ENCODE measurements at regions not wholly inside any gene's neighbourhood (a gene's known extent, or its start where the extent isn't known, plus 50 kb on each side); places are given as distances from the start of the nearest gene placed in this dataset.
"Not testable (repeated sequence)": the region's sequence is repeated elsewhere in the genome, so short reads cannot be mapped to it uniquely, and the experiment has no call there.

DNA sequence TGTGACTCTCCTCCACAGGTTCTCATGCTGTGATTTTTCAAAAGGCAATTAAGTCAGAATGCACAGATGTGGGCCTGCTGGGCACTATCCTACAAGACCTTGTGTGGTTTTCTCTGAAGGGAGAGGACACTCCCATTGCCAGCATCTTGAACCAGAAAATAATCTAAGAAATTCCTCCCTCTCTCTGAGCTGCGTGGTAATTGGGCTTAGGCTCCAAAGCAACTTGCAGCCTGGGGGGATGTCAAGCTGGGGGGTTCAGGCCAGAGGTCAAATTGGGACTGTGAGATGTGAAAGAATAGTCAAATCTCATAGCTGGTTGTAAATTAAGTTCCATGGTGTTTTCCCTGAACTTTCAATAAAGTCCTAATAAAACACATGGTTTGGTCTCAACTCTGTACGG lies 350.6 kb upstream of the SLC7A11 start:
- TF ChIP-seq CTCF (IDR thresholded peaks at IDR 0.05; ENCODE audit: low read depth, low read length), result no peak
- no peak overlapping the region for H3K4me3 ChIP-seq (ENCODE audit: low read depth, low read length)

- no peak for TF ChIP-seq CTCF (IDR thresholded peaks at IDR 0.05; ENCODE audit: low read depth, low read length)
- no peak overlapping the region for H3K4me3 ChIP-seq (ENCODE audit: low read depth, low read length)
Measured at GRCh38 chr4:138591808-138592207, 349.7 kb upstream of the SLC7A11 start.

GRCh38 chr4:138588501-138588900 lies 346.4 kb upstream of the SLC7A11 start:
- no peak for TF ChIP-seq CTCF (IDR thresholded peaks at IDR 0.05; ENCODE audit: low read depth, low read length)
- no peak overlapping the region for H3K4me3 ChIP-seq (ENCODE audit: low read depth, low read length)

DNA sequence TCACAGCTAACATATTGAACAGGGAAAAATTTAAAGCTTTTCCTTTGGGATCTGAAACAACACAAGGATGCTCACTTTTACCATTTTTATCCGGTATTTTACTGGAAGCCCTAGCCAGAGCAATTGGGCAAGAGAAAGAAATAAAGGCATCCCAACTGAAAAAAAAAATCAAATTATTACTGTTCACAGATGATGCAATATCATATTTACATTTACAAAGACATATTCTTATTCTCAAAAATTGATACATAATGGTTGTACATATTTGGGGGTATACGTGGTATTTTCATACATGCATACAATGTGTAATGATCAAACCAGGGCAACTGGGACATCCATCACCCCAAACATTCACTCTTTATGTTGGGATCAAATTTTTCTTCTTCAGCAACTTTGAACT lies 337.0 kb upstream of the SLC7A11 start:
- no peak overlapping the region for H3K4me3 ChIP-seq (ENCODE audit: low read depth, low read length)
- TF ChIP-seq CTCF (IDR thresholded peaks at IDR 0.05; ENCODE audit: low read depth, low read length), result no peak

DNA sequence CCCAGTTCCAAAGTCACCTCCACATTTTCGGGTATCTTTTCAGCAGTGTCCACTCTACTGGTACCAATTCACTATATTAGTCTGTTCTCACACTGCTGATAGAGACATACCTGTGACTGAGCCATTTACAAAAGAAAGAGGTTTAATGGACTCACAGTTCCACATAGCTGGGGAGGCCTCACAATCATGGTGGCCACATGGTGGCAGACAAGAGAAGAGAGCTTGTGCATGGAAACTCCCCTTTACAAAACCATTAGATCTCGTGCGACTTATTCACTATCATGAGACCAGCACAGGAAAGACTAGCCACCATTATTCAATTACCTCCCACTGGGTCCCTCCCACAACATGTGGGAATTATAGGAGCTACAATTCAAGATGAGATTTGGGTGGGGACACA lies 335.7 kb upstream of the SLC7A11 start:
- not testable (repeated sequence) for H3K4me3 ChIP-seq (ENCODE audit: low read depth, low read length)

GRCh38 chr4:138577145-138577544 lies 335.0 kb upstream of the SLC7A11 start:
- no peak for TF ChIP-seq CTCF (IDR thresholded peaks at IDR 0.05; ENCODE audit: low read depth, low read length)
- no peak overlapping the region for H3K4me3 ChIP-seq (ENCODE audit: low read depth, low read length)

DNA sequence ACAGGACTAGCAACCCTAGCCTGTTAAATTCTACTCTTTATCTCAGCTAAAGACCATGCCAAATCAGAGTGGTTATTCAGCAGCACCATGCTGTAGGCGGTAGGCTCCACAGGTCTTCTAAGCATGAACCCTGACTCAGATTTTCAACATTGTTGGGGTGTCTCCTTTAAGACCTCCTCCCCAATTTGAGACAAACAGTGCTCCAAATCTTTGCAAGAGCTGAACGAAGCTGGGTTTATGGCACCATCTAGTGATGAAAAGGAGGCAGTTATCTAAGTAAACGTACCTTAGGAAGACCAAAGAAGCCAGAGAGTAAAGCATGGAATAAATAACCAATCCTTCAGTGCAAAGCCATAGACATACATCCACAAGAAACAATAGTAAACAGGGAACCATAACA lies 334.5 kb upstream of the SLC7A11 start:
- peak; percentile 36; the same call in 1 of the 2 replicates for TF ChIP-seq CTCF (IDR thresholded peaks at IDR 0.05; ENCODE audit: low read depth, low read length)
- H3K4me3 ChIP-seq (ENCODE audit: low read depth, low read length), result no peak overlapping the region

DNA sequence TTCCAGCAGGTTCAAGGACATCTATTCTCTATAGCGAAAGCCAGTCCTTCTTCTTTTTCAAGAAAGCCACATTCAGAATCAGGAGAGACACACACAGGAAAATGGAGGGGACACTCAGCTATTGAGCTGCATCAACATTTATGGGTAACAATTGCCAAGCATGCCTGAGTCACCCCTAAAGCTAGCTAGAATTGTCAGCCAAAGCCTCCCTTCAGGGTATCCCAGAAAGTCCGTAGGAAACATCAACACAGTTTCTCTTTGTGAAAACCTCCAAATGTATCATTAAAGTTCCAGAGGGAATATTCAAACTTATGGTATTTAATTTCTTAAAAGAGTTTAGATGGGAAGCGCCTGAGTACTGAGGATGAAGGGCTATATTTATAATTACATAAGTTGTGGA lies 331.1 kb upstream of the SLC7A11 start:
- TF ChIP-seq CTCF (IDR thresholded peaks at IDR 0.05; ENCODE audit: low read depth, low read length), result no peak
- no peak overlapping the region for H3K4me3 ChIP-seq (ENCODE audit: low read depth, low read length)
